HG02970 (cell line): ENCODE measurements at regions not wholly inside any gene's neighbourhood (a gene's known extent, or its start where the extent isn't known, plus 50 kb on each side); places are given as distances from the start of the nearest gene placed in this dataset.

Experiments used
- ATAC-seq: cut with Tn5 transposase; IDR thresholded peaks from one replicate; pipeline ENCODE4 v1.9.1; 2021; ENCODE audit warnings: mild to moderate bottlenecking, moderate library complexity, moderate number of reproducible peaks; ENCODE audit not compliant: unreplicated experiment, low FRiP score

GRCh38 chr3:117114517-117115265 lies 405.1 kb downstream of the TUSC7 start:
- ATAC-seq: no peak

- ATAC-seq: no peak
These were observed 407.8 kb downstream of the TUSC7 start for GRCh38 chr3:117117188-117117936.

DNA sequence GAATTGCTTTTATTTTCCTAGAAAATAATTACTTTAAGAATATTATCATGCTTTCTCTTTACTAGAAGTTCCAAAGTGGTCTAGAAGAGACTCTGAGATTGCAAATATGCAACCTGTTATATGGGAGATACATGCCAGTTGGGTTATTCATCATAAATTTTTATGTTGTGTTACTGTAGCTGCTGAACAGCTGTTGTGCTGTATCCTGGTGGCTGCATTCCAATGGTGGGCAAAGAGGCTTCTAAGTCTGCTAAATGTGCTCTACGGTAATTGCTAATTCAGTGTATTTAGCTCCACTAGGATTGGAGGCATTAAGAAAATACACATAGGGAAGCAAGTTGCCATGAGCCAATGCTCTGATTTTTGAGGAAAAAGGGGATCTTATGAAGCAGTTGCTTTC lies 409.0 kb downstream of the TUSC7 start:
- ATAC-seq: no peak

DNA sequence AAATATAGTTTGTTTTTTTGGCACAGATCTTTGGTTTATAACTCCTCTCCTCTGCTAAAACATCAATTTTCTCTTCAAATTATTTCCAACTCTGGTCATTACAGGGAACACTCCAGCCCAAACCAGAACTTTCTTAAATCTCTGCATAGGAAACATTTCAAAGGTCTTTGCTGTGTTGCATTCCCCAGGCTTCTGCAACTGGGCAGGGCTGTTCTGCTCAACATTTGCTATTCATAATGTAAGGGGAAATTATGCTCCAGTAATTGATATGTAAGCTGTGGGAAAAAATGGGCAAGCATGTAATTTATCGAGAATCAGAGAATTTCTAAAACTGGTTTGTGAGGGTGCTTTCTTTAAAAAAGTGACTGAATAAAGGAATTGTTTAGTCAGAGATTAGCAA lies 410.4 kb downstream of the TUSC7 start:
- no peak for ATAC-seq

GRCh38 chr3:117122609-117123008 lies 413.0 kb downstream of the TUSC7 start:
- ATAC-seq: no peak

DNA sequence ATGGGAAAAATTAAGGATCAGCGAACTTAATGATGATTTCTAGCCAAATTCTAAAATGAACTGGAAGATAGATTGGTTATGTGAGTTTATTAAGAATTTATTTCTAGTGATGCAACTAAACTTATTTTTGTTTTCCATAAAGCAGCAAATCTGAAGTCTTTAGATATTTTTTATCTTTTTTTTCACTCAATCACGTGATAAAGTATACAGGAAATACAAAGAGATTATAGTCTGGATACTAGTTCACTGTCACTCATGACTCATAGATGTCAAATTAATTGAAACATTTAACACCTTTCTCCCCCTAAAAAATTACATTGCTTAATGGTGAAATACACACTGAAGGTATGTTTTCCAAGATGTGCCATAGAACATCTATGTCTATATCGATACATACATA lies 416.9 kb downstream of the TUSC7 start:
- ATAC-seq: no peak

DNA sequence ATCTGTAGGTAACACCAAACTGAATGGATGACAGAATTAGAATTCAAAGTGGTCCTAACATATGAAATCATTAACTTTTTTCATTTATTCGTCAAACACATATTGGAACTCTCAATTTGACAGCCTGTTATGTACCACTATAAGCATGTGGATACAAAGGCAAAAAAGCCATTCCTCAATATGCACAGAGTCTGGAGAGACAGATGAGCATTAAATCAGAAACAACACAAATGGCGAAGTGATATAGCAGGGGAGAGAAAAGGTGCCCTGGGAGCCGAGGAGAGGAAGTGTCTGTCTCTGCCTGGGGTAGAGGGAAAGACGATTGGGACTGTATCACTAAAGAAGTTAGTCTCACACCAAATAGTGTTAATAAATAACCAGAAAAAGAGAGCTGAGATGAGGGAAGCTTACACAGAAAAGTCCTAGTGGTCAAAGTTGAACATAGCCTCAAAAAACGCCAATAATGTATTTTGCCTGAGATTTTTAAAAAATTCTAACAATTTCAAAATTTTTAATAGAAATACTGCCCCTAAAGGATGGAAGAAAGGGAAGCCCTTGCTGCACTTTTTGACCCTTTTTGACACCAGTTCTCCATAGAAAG lies 417.5 kb downstream of the TUSC7 start:
- no peak for ATAC-seq

- ATAC-seq: no peak
These were observed 418.6 kb downstream of the TUSC7 start for GRCh38 chr3:117128133-117128532.

GRCh38 chr3:117128872-117129271 lies 419.3 kb downstream of the TUSC7 start:
- ATAC-seq: no peak

GRCh38 chr3:117129516-117129915 lies 419.9 kb downstream of the TUSC7 start:
- no peak for ATAC-seq

DNA sequence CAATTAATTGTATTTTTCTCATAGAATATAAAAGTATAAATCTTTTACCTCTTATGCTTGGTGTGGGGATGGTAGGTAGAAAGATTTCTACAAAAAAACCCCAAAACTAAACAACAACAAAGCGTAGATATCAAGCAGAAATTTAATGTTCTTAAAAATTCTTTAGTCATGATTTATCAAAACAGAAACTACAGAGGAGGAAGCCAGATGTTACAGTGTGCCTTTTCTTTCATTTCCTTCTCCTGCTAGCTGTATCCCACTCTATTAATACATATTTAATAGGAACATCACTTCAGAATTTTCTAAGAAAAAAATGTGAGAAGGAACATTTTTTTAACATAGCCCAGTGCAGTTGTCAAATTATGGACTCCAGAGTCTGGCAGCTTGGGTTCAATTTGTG lies 420.6 kb downstream of the TUSC7 start:
- ATAC-seq: no peak

GRCh38 chr3:117131259-117131658 lies 421.7 kb downstream of the TUSC7 start:
- no peak for ATAC-seq

DNA sequence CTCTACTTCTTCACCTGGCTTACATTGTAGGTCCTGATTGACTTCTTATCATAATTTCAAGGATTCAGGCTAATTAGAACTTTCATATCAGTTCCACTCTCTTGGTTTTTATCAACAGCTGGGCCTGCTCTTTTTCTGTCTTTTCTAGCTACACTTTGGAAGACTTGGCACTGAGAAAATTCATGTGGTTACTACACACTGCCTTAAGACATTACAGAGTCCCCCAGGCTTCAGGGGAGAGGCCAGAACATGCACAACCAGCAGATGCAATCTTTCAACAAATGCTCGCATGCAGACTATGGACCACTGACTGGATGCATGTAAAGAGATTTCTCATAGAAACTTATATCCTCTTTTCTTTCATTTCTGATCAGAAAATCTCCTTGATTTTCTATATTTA lies 423.5 kb downstream of the TUSC7 start:
- no peak for ATAC-seq

DNA sequence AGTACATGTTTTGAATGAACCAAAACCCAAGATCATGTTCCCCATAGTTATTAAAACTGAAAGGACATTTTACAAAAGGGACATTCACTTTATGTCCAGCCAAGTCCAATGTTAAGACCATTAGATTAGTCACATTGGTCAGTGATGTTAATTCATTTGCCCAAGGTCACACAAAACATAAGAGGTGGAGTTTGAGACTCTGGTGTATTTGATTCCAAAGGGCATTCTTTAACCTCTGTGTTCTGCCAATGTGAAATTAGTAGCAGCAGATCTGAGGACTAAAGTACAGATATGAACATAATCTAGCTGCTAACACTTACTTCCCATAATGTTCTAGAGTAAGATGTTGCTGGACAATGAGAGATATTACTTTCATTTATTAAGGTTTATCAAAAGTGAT lies 425.6 kb downstream of the TUSC7 start:
- ATAC-seq: no peak

GRCh38 chr3:117136003-117136402 lies 426.4 kb downstream of the TUSC7 start:
- no peak for ATAC-seq

DNA sequence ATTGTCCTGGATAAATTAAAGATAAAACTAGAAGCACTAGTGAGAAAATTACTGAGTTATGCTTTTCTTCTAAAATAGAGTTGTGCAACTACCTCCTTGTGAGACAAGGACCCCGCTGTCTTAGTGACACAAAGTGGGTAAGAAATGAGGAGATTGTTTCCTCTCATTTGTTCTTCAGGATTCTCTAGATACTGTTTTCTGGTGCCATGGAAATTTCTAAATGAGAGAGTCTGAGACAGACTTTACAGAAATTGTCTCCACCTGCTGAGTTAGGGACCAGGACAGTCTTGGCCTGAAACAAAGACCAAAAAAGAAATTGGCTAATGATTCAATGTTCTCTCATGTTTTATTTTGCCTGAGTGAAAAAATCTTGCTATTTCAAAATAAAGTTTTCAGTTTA lies 427.5 kb downstream of the TUSC7 start:
- no peak for ATAC-seq

GRCh38 chr3:117139681-117140080 lies 430.1 kb downstream of the TUSC7 start:
- no peak for ATAC-seq

DNA sequence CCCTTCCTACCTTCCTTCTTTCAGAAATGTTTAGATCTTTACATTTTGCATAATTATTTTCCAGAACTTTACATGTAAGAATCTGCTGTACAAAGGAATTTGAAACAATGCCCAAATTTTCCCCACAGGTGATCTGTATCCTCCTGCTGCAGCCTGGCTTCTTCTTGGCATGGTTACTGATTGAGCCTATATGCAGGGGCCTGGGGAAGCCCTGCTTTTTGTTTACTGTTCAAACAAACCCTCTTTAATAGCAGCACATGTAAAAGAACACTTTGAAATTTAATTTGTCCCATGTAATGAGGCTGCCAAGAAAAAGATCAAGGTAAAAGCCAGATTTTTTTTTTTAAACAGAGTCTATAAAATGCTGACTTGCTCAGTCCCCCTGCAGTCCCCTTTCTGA lies 432.2 kb downstream of the TUSC7 start:
- ATAC-seq: no peak

- ATAC-seq: no peak
These were observed 435.3 kb downstream of the TUSC7 start for GRCh38 chr3:117144853-117145252.

- no peak for ATAC-seq
These were observed 436.1 kb downstream of the TUSC7 start for GRCh38 chr3:117145677-117146076.

- no peak for ATAC-seq
These were observed 437.0 kb downstream of the TUSC7 start for GRCh38 chr3:117146571-117146970.

DNA sequence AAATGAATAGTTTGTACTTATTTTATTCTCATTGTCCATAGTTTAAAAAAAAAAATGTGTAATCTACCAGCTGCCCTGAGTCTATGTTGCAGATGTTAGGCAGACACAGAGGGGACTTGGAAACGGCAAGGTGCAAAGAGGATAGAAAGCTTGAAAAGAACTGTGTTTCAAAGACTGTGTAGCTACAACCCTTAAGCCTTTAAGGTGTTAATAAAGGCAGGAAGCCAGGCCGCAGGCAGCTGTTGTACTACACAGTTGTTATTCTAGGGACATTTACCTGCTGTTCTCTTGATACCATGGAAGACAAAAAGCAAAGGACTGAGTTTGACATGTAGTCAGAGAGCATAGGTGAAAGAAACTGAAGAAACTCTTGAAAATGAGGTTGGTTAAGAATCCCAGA lies 440.0 kb downstream of the TUSC7 start:
- ATAC-seq: no peak
